ENCODE measurements at regions not wholly inside any gene's neighbourhood (a gene's known extent, or its start where the extent isn't known, plus 50 kb on each side); places are given as distances from the start of the nearest gene placed in this dataset.

DNA sequence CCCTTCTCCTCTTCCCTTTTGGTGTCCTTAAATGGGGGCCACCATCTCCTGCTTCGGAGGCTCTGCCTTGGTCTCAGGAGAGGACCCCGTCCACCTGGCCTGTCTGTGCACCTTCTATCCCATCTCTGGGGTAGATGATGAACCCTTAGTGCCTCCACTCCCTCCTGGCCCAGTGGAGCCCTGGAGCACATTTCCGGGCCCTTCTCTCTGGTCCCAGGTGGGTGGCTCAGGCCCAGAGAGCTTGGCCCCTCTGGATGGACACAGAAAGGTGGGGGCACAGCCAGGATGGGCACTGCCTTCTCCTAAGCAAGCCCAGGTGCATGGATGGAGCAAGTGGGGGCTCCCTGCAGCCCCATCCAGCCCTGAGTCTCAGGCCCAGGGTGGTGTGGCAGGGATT is 121.4 kb upstream of the RET start:
- TF ChIP-seq POLR2A (IDR thresholded peaks at IDR 0.05; ENCODE audit: low read depth, low read length) (no peak), RAD21 (IDR thresholded peaks at IDR 0.05; ENCODE audit: low read length) (no peak)

Measured in IMR-90 (cell line).